IMR-90 (cell line): ENCODE measurements at regions not wholly inside any gene's neighbourhood (a gene's known extent, or its start where the extent isn't known, plus 50 kb on each side); places are given as distances from the start of the nearest gene placed in this dataset.

ENCODE experiments used
- ATAC-seq: fragments of 200-7000 bp; cut with Tn5 transposase; 2 replicates; pipeline ENCODE4 v1.9.1; 2020; ENCODE audit warnings: low read depth, mild to moderate bottlenecking, moderate library complexity
- BruUV-seq: library from RNA; stranded (reverse); fragments of 400-500 nt; replicated peaks from 2 replicates; lab custom pipeline; 2021; lab: Mats Ljungman, UMichigan
- CTCF ChIA-PET: fragments of 300-600 bp; formaldehyde crosslinking; extraction: SDS; loops from one replicate; lab custom pipeline; 2021; ENCODE audit warnings: antibody characterized with exemption; lab: Yijun Ruan, JAX
- POLR2A ChIA-PET: fragments of 300-600 bp; sonication (Branson Sonifier 250); formaldehyde crosslinking; loops from one replicate; lab custom pipeline; 2022; ENCODE audit warnings: antibody characterized with exemption; ENCODE audit not compliant: unreplicated experiment; lab: Charles Lee
- DNase-seq: peaks from one replicate; pipeline ENCODE4 v3.0.0; 2013
- H2AFZ ChIP-seq: replicated peaks from 2 replicates; pipeline ENCODE3; 2013; ENCODE audit warnings: low read length, mild to moderate bottlenecking; ENCODE audit not compliant: poor library complexity
- H2AK5ac ChIP-seq: 2 replicates; pipeline ENCODE4 v1.6.1; 2013; ENCODE audit warnings: low read depth, low read length, inconsistent platforms
- H2AK9ac ChIP-seq: replicated peaks from 2 replicates; pipeline ENCODE3; 2013; ENCODE audit warnings: mild to moderate bottlenecking, low read depth, low read length, moderate library complexity; ENCODE audit not compliant: poor library complexity
- H2BK120ac ChIP-seq: 2 replicates; pipeline ENCODE4 v1.6.1; 2013; ENCODE audit warnings: low read depth, low read length, inconsistent platforms
- H2BK15ac ChIP-seq: 3 replicates; pipeline ENCODE4 v1.6.1; 2013; ENCODE audit warnings: low read depth, low read length, inconsistent platforms
- H2BK20ac ChIP-seq: 2 replicates; pipeline ENCODE4 v1.6.1; 2013; ENCODE audit warnings: low read depth, mild to moderate bottlenecking, inconsistent platforms, low read length, moderate library complexity
- H2BK5ac ChIP-seq: 2 replicates; pipeline ENCODE4 v1.6.1; 2013; ENCODE audit warnings: mild to moderate bottlenecking, low read depth, low read length, inconsistent platforms; ENCODE audit not compliant: poor library complexity, severe bottlenecking
- H3K14ac ChIP-seq: replicated peaks from 2 replicates; pipeline ENCODE4 v1.6.1; 2013; ENCODE audit warnings: low read depth, low read length, inconsistent platforms
- H3K18ac ChIP-seq: 2 replicates; pipeline ENCODE4 v1.6.1; 2013; ENCODE audit warnings: low read depth, low read length, control low read depth
- H3K23ac ChIP-seq: 2 replicates; pipeline ENCODE4 v1.6.1; 2013; ENCODE audit warnings: low read depth, low read length, inconsistent platforms
- H3K27ac ChIP-seq: 2 replicates; pipeline ENCODE4 v1.5.1; 2013; ENCODE audit warnings: mild to moderate bottlenecking, control low read depth, low read length; ENCODE audit not compliant: insufficient read depth
- H3K27me3 ChIP-seq: 2 replicates; pipeline ENCODE4 v1.6.1; 2013; ENCODE audit warnings: low read length; ENCODE audit not compliant: control insufficient read depth, insufficient read depth
- H3K36me3 ChIP-seq: 2 replicates; pipeline ENCODE4 v1.6.1; 2013; ENCODE audit warnings: low read length, mixed read lengths; ENCODE audit not compliant: control insufficient read depth, insufficient read depth
- H3K4ac ChIP-seq: 2 replicates; pipeline ENCODE4 v1.6.1; 2013; ENCODE audit warnings: low read depth, low read length, inconsistent platforms
- H3K4me1 ChIP-seq: 2 replicates; pipeline ENCODE4 v1.6.1; 2013; ENCODE audit warnings: low read length, mixed read lengths; ENCODE audit not compliant: control insufficient read depth, insufficient read depth
- H3K4me2 ChIP-seq: 2 replicates; pipeline ENCODE4 v1.6.1; 2013; ENCODE audit warnings: low read depth, mild to moderate bottlenecking, control low read depth, low read length, moderate library complexity
- H3K4me3 ChIP-seq: 2 replicates; pipeline ENCODE4 v1.5.1; 2013; ENCODE audit warnings: low read depth, mild to moderate bottlenecking, control low read depth, low read length, moderate library complexity; ENCODE audit not compliant: insufficient read depth
- H3K56ac ChIP-seq: 2 replicates; pipeline ENCODE4 v1.6.1; 2013; ENCODE audit warnings: low read length, inconsistent platforms; ENCODE audit not compliant: insufficient read depth; ENCODE audit errors: extremely low read depth
- H3K79me1 ChIP-seq, 2 experiments: 2 replicates each; pipeline ENCODE4 v1.6.1; 2013; ENCODE audit warnings: low read length in 2 of 2, inconsistent platforms in 1 of 2, low read depth in 1 of 2
- H3K9ac ChIP-seq: 2 replicates; pipeline ENCODE4 v1.6.1; 2013; ENCODE audit warnings: low read depth, low read length, control low read depth
- H3K9me1 ChIP-seq: 2 replicates; pipeline ENCODE4 v1.6.1; 2013; ENCODE audit warnings: low read length, inconsistent platforms; ENCODE audit not compliant: insufficient read depth
- H3K9me3 ChIP-seq: 2 replicates; pipeline ENCODE4 v1.6.1; 2013; ENCODE audit warnings: low read length; ENCODE audit not compliant: control insufficient read depth, insufficient read depth
- H4K20me1 ChIP-seq: 2 replicates; pipeline ENCODE4 v1.6.1; 2013; ENCODE audit warnings: low read length, inconsistent platforms; ENCODE audit not compliant: insufficient read depth
- H4K5ac ChIP-seq: 2 replicates; pipeline ENCODE4 v1.6.1; 2013; ENCODE audit warnings: mild to moderate bottlenecking, low read depth, low read length, control low read depth
- H4K8ac ChIP-seq, 2 experiments: 2 replicates each; pipeline ENCODE4 v1.6.1; 2013; ENCODE audit warnings: low read depth in 2 of 2, low read length in 2 of 2, control low read depth in 1 of 2, inconsistent platforms in 1 of 2
- H4K91ac ChIP-seq: 2 replicates; pipeline ENCODE4 v1.6.1; 2013; ENCODE audit warnings: low read depth, low read length, inconsistent platforms; ENCODE audit not compliant: insufficient read depth
- BHLHE40 ChIP-seq: fragments of 150-350 bp; IDR thresholded peaks from 2 replicates; pipeline ENCODE4 v1.6.1; 2016; ENCODE audit warnings: mild to moderate bottlenecking, low read depth, low read length
- CEBPB ChIP-seq: IDR thresholded peaks from 2 replicates; pipeline ENCODE4 v1.6.1; 2012; ENCODE audit warnings: low read depth, low read length, improper control_type of control experiment
- CHD1 ChIP-seq: IDR thresholded peaks from 2 replicates; pipeline ENCODE4 v1.6.1; 2012; ENCODE audit warnings: low read depth, low read length, improper control_type of control experiment
- CTCF ChIP-seq: conservative IDR thresholded peaks from 2 replicates; pipeline ENCODE4 v1.5.1; 2012; ENCODE audit warnings: mild to moderate bottlenecking, low read depth, low read length, improper control_type of control experiment
- ELK1 ChIP-seq: fragments of 150-350 bp; IDR thresholded peaks from 2 replicates; pipeline ENCODE4 v1.6.1; 2016; ENCODE audit warnings: low read depth, mild to moderate bottlenecking, low read length, moderate library complexity, borderline replicate concordance
- FOS ChIP-seq: fragments of 150-350 bp; IDR thresholded peaks from 2 replicates; pipeline ENCODE4 v1.6.1; 2016; ENCODE audit warnings: low read depth, low read length
- MAFK ChIP-seq: IDR thresholded peaks from 2 replicates; pipeline ENCODE4 v1.6.1; 2012; ENCODE audit warnings: low read depth, low read length, improper control_type of control experiment
- MAZ ChIP-seq: IDR thresholded peaks from 2 replicates; pipeline ENCODE4 v1.6.1; 2012; ENCODE audit warnings: low read depth, mild to moderate bottlenecking, low read length, improper control_type of control experiment, moderate library complexity, borderline replicate concordance
- MXI1 ChIP-seq: IDR thresholded peaks from 2 replicates; pipeline ENCODE4 v1.6.1; 2012; ENCODE audit warnings: low read depth, mild to moderate bottlenecking, low read length, moderate library complexity, borderline replicate concordance
- NFE2L2 ChIP-seq: fragments of 150-350 bp; IDR thresholded peaks from 2 replicates; pipeline ENCODE4 v1.6.1; 2016; ENCODE audit warnings: low read depth, mild to moderate bottlenecking, low read length
- POLR2A ChIP-seq: IDR thresholded peaks from 2 replicates; pipeline ENCODE4 v1.6.1; 2012; ENCODE audit warnings: mild to moderate bottlenecking, low read depth, low read length
- RAD21 ChIP-seq: IDR thresholded peaks from 2 replicates; pipeline ENCODE4 v1.6.1; 2012; ENCODE audit warnings: low read length, improper control_type of control experiment
- RCOR1 ChIP-seq: IDR thresholded peaks from 2 replicates; pipeline ENCODE4 v1.6.1; 2012; ENCODE audit warnings: mild to moderate bottlenecking, low read length, improper control_type of control experiment; ENCODE audit not compliant: insufficient replicate concordance
- RFX5 ChIP-seq: IDR thresholded peaks from 2 replicates; pipeline ENCODE4 v1.8.0; 2012; ENCODE audit warnings: low read depth, mild to moderate bottlenecking, low read length, moderate library complexity
- SMC3 ChIP-seq: fragments of 150-350 bp; IDR thresholded peaks from 2 replicates; pipeline ENCODE4 v1.6.1; 2016; ENCODE audit warnings: low read depth, mild to moderate bottlenecking, antibody characterized with exemption, low read length, moderate library complexity
- USF2 ChIP-seq: fragments of 150-350 bp; IDR thresholded peaks from 2 replicates; pipeline ENCODE4 v1.6.1; 2017; ENCODE audit warnings: mild to moderate bottlenecking, antibody characterized with exemption, low read length, low read depth
- dilution Hi-C: fragments of 300-500 bp; cut with HindIII; formaldehyde crosslinking; loops from one replicate; pipeline ENCODE4 v1.14.3; 2018; ENCODE audit warnings: low sequenced_read_pairs; ENCODE audit not compliant: unreplicated experiment
- in situ Hi-C: fragments of 300-500 bp; cut with MboI; formaldehyde crosslinking; loops from 3 replicates; pipeline ENCODE4 v1.14.3; 2019; ENCODE audit warnings: low sequenced_read_pairs, inconsistent platforms, mixed read lengths
- intact Hi-C: fragments of 100-400 bp; cut with micrococcal nuclease; formaldehyde crosslinking; loops from 2 replicates; pipeline ENCODE4 v1.10.0; 2022

- Histone ChIP-seq H4K5ac (no peak overlapping the region), H3K56ac (no peak overlapping the region), H3K23ac (no peak overlapping the region), H3K4ac (no peak overlapping the region), H3K4me2 (no peak overlapping the region), H2AK9ac (no peak overlapping the region), H3K9me3 (peaks cover 7% of the 10 kb centered on the region; the same call in 1 of the 2 replicates), H3K27ac (no peak overlapping the region), H2AFZ (no peak overlapping the region), H4K8ac (no peak overlapping the region), H2AK5ac (no peak overlapping the region), H3K79me1 (no peaks in the 10 kb centered on the region), H2BK20ac (no peak overlapping the region), H3K18ac (no peak overlapping the region), H3K36me3 (no peaks in the 10 kb centered on the region), H4K20me1 (no peaks in the 10 kb centered on the region), H3K9ac (no peak overlapping the region), H3K4me1 (no peaks in the 10 kb centered on the region), H3K4me3 (no peak overlapping the region), H3K14ac (no peak overlapping the region), H2BK120ac (no peak overlapping the region), H3K9me1 (no peaks in the 10 kb centered on the region), H4K91ac (no peak overlapping the region), H3K27me3 (no peaks in the 10 kb centered on the region), H2BK15ac (no peak overlapping the region), H2BK5ac (no peak overlapping the region)
- no peak for ATAC-seq
- no TSS peak for BruUV-seq
- POLR2A ChIA-PET, result no interaction called here
- intact Hi-C loops (no loop called here), in situ Hi-C loops (no loop called here), dilution Hi-C loops (no loop called here)
- CTCF ChIA-PET, result no interaction called here
- TF ChIP-seq CHD1 (no peak), RAD21 (no peak), FOS (no peak), MXI1 (no peak), RCOR1 (no peak), BHLHE40 (no peak), USF2 (no peak), SMC3 (no peak), CEBPB (no peak), NFE2L2 (no peak), POLR2A (no peak), RFX5 (no peak), MAFK (no peak), MAZ (no peak), ELK1 (no peak), CTCF (no peak)
- DNase-seq, result no peak
These were observed 202.6 kb upstream of the STEAP4 start for GRCh38 chr7:88509341-88509740.
